Stimulated activated CD8-positive, alpha-beta memory T cell treated with anti-CD3 and anti-CD28 coated beads, Interleukin-2, amount 100 ng/mL, for 1 hour (primary cell): ENCODE measurements at regions not wholly inside any gene's neighbourhood (a gene's known extent, or its start where the extent isn't known, plus 50 kb on each side); places are given as distances from the start of the nearest gene placed in this dataset.
"Not testable (repeated sequence)": the region's sequence is repeated elsewhere in the genome, so short reads cannot be mapped to it uniquely, and the experiment has no call there.

Experiments used
- DNase-seq, 2 donors: peaks; one replicate each; pipeline ENCODE4 v3.0.0-alpha.2; 2020; ENCODE audit warnings: low read depth in 2 of 2

- not testable (repeated sequence) for DNase-seq
Observed at GRCh38 chr17:20633268-20634059, 53.9 kb downstream of the CDRT15L2 start.

- not testable (repeated sequence) for DNase-seq
Observed at GRCh38 chr17:20640147-20640546, 60.6 kb downstream of the CDRT15L2 start.

- not testable (repeated sequence) for DNase-seq
Observed at GRCh38 chr17:20646661-20647272, 67.2 kb downstream of the CDRT15L2 start.

DNA sequence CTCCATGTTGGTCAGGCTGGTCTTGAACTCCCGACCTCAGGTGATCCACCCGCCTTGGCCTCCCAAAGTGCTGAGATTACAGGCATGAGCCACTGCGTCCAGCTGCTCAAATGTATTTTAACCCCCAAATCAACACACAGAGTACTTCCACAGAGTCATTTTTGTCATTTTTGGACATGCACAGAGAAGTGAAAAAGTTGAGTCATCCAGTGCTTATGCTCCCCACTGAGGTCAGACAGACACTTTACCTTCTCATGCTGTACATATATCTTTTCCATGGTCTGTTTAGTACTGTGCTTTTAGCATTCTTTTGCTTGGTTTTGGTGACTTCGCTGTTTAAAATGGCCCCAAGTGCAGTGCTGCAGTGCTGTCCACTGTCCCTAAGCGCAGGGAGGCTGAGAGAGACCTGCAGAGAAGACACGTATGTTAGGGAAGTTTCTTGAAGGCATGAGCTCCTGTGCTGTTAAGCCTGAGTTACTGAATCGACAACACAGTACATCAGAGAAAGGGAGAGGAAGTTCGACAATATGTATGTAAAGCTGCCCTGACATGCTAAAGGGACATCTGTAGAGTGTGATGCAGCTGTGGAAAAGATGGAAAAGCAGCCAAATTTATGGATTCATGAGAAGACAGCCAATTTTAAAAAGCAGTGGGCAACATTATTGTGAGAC is 69.7 kb downstream of the CDRT15L2 start:
- not testable (repeated sequence) for DNase-seq

GRCh38 chr17:20651022-20651421 is 71.5 kb downstream of the CDRT15L2 start:
- DNase-seq = not testable (repeated sequence)

DNA sequence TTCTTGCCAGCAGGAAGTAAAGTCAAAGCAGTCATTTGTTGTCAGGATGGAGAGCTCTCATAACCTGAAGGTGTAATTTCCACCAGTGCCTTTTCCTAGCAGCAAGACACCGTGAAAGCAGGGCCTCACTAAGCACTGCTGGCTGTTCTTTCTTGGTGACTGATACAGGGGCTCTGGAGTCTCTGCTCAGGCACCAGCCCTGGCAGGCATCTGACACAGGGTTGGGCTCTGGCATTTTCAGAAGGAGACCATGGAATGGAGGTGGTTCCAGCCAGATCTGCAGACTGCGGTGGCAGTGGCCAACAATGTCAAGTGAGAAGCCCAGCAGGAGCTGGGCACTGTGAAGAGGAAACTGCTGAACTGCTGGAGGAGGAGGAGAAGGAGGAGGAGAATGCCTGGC is 72.2 kb downstream of the CDRT15L2 start:
- not testable (repeated sequence) for DNase-seq

- not testable (repeated sequence) for DNase-seq
Observed at GRCh38 chr17:20653391-20653790, 73.9 kb downstream of the CDRT15L2 start.

DNA sequence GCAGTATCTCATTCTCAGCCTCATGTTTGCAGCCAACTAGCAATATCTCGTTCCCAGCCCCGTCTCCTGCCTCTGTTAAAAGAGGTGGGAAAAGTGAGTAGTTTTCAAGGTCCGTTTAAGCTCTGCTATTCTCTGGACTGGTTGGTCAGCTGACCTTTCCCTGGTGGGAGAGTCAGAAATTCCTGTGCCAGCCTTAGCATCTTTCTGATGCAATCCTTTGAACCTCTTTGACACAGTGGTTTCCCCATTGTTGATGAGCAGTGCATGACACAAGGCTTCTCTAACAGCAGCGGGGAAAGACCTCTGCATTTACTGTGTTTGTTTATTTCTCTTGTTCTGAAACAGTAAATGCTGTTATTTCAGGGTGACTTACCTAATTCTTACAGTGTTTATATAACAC is 74.6 kb downstream of the CDRT15L2 start:
- not testable (repeated sequence) for DNase-seq

DNA sequence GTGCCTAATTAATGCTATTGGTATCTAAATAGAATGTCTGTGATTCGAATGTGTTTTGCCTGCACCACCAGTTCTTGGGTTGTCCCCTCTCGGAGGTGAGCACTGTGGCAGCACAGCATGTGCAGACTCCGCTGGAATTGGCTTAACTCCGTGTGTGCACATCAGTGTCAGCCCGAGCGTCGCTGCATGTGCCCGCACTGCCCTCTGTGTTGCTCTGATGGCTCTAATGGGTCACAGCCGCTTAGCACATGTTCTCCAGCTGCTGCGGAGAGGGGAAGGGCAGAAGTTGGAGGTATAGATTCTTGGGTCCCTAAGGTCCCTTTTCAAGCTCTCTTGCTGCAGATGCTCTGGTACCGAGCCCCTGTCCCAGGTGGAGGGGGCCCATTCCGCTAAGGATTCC is 75.1 kb downstream of the CDRT15L2 start:
- not testable (repeated sequence) for DNase-seq

DNA sequence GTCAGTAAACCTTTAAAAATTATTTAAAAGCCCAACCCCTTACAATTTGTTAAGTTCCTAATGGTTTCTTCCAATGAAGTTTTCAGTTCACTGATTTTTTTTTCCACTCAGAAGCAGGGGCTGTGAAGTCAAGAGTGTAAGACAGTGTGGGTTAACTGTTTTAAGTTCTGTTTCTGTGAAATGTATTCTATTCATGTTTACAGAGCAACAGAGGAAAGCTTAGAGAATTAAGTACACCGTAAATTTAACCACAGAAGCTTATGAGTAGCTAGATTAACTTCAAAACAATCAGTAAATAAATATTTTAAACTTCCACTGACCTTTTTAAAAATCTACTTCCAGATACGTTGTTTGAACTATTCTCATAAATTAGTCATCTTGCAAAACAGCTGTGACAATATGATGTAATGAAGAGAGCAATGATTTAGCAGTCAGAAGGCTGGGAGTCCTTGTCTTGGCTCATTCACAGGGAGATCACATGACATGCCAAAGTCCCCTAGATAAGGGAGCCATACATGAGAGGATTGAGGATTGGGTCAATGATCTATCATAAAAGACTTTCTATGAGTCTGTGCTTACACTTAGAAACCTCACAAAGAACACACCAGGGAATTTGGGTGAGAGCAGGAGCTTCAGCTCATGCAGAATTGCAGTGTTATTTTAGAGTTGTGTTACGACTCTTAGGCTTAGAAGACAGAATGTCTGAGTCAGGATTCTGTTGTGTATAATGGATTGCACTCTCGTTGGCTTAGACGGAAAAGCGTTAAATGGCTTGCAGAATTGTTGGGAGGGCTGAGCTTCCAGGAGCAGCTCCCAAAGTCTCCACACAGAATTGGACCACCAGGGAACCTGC is 85.8 kb downstream of the CDRT15L2 start:
- not testable (repeated sequence) for DNase-seq

DNA sequence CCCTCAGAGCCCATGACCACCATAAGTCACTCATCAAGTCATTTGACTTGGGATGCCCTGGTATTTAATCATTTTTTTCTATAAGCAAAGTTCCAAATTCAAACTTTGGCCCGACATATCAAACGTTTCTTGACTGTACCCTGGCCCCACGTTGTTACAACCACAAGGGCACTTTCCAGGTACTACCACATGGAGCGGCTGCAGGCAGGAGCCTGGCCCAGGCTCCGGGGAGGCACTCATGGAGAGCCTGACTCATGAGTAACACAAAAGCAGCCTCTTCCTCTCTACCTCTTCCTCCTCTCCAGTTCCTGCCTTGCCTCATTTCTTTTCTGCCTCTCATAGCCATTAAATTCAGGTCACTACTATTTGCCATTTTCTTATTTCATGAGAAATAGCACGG is 87.2 kb downstream of the CDRT15L2 start:
- not testable (repeated sequence) for DNase-seq

DNA sequence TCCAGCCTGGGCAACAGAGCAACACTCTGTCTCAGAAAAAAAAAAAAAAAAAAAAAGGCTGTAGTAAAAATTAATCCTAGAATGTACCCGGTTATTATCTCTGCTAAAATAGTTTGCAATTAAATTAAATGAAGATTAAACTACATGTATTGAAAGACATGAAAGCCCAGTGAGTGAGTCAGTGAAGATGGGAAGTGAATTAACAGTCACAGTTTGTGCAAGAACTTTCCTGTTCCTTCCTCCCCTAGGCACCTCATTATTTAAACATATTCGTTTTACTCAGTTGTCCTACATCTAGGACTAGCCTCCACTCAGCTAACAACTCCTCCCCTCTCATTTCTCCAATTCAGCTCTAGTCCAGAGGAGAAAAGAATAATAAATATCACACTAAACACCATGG is 88.2 kb downstream of the CDRT15L2 start:
- DNase-seq = not testable (repeated sequence)

DNA sequence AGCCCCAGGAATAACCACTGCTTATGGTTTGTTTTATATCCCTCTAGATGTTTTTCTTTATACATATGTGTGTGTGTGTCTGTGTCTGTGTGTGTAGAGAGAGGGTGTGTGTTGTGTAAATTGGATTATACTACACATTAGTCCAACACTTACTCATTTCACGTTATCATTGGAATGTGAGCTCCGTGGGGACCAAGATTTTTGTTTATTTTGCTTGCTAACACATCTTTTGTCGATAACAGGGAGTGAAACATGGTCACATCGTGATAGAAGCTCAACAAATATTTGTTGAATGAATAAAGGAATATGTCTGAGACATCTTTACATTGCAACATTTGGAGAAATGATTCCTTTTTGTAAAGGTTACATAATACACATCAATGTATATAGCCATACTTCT is 88.8 kb downstream of the CDRT15L2 start:
- DNase-seq = not testable (repeated sequence)

GRCh38 chr17:20668868-20669267 is 89.3 kb downstream of the CDRT15L2 start:
- DNase-seq = not testable (repeated sequence)

DNA sequence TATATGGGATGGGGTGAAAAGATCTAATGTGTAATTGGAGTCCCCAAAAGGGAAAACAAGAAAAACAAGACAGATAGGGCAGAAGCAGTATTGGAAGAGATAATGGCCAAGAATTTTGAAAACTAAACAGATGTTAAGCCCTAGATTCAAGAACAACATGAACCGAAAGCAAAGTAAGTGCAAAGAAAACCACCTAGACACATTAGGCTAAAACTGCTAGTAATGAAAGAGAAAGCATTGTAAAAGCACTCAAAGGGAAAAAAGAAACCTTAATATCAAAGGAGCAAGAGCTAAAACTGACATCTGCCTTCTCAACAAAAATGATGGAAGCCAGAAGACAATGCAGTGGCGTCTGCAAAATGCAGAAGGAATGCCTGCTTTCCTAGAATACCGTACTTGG is 91.0 kb downstream of the CDRT15L2 start:
- DNase-seq = not testable (repeated sequence)

- DNase-seq = not testable (repeated sequence)
Observed at GRCh38 chr17:20674374-20674773, 94.8 kb downstream of the CDRT15L2 start.

- DNase-seq = not testable (repeated sequence)
Observed at GRCh38 chr17:20675707-20676106, 96.2 kb downstream of the CDRT15L2 start.

- DNase-seq = not testable (repeated sequence)
Observed at GRCh38 chr17:20676656-20677055, 97.1 kb downstream of the CDRT15L2 start.

- not testable (repeated sequence) for DNase-seq
Observed at GRCh38 chr17:20677469-20677868, 97.9 kb downstream of the CDRT15L2 start.

DNA sequence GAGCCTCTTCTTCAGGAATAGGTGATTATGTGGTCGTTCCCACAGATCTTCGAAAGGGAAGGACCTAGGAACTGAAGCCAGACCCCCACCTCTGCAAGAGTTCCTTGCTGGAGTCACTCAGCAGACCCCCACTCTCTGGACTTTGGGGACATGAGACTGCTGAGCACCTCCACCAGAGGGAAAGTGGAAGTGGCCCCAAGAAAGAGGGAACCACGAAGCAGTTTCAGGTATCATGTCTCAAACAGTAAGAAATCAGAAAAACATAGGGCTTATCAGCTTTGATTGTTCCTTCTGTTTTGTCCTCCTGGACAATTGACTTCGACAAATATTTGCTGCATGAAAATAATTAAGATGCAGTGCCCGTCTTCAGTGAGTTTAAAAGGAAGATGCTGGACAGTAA is 98.9 kb downstream of the CDRT15L2 start:
- not testable (repeated sequence) for DNase-seq
